Muscle of arm (tissue), 1 donor: ENCODE measurements at regions not wholly inside any gene's neighbourhood (a gene's known extent, or its start where the extent isn't known, plus 50 kb on each side); places are given as distances from the start of the nearest gene placed in this dataset.
"Not testable (repeated sequence)": the region's sequence is repeated elsewhere in the genome, so short reads cannot be mapped to it uniquely, and the experiment has no call there.

ENCODE experiments used
- DNase-seq: peaks from one replicate; pipeline ENCODE4 v3.0.0-alpha.2; 2013

GRCh38 chrX:23061116-23061515 lies 61.4 kb downstream of the DDX53 start:
- DNase-seq: no peak

DNA sequence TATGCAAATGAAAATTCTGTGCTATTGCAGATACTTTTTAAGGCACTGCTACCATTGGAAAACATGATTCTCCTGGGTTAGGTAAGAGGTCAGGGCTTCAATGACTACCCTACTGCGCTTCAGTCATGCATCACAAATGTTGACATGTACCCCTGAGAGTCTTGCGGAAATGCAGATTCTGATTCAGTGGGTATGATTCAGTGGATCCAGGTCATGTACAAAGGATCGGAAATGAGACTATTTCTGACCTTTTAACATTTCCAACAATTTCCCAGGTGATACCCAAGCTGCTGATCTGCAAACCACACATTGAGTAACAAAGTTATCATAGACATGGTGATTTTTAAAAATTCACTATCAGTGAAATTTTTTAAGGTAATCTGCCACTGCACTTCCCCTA lies 62.6 kb downstream of the DDX53 start:
- DNase-seq: no peak

- DNase-seq: no peak
These were observed 67.0 kb downstream of the DDX53 start for GRCh38 chrX:23066588-23067281.

DNA sequence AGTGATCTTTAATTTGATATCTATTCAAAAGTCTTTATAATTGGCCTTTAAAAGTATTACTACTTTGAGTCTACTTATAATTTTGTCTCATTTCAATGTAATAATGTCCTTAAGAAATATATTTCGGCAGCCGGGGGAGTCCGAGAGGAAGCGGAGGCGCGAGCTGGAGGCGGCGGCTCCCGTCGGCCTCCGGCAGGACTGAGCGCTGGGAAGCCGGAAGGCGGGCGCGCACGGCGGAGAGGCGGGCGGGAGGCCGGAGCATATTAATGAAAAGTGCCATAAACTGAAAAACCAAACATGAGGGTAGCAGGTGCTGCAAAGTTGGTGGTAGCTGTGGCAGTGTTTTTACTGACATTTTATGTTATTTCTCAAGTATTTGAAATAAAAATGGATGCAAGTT lies 75.7 kb downstream of the DDX53 start:
- not testable (repeated sequence) for DNase-seq

DNA sequence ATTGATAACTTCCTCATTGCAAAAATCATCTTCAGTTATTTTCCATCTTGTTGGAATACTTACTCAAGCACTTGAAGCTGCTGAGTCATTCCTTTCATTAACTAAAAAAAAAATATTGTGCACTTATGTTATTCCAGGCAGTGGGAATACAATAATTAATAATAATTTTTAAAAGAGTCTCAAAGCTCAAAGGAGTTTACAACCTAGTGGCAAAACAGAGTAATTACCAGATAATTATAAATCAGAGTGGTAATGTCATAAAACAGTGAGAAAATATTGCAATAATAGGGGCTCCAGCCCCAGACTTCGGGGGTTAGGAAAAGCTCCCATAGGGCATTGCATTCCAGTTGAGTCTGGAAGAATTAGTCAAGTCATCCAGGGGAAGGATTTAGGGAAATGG lies 79.6 kb downstream of the DDX53 start:
- no peak for DNase-seq

GRCh38 chrX:23100826-23101225 lies 101.1 kb downstream of the DDX53 start:
- no peak for DNase-seq

DNA sequence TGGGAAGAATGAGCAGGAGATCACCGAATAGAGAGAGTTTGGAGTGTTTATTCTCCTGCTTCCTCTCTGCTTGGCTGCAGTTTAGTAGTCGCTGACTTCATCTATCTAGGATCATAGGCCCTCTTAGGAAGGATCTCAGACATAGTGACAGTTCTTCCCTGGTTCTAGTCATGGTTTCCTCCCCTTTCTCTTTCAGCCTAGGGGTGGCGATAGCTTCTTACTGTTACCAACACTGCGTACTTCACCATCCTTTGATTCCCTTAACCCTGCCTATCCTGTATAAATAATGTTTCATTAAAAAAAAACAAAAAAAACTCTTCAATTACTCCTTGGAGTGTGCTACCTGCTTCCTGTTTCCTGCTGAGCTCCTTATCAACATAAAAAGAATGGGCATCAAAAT lies 103.8 kb downstream of the DDX53 start:
- DNase-seq: no peak

DNA sequence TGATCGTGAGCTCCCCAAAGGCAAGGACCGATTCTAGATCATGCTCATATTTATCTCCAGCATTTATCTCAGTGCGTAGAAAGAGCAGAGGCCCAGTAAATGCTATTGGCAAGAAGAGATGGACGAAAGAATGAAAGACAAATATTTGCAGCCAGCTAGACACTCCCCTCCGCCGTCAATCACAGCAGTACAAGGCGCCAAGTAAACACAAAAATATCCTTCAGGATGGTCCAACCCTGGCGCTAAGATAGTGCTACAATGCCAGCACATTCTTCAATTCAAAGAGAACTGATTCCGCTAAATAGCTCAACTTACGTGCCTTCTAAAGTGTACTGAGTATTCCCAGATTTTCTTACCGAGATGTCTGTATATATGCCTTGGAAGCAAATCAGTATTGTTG lies 114.5 kb downstream of the DDX53 start:
- DNase-seq: no peak

- no peak for DNase-seq
These were observed 115.9 kb downstream of the DDX53 start for GRCh38 chrX:23115651-23116050.

- no peak for DNase-seq
These were observed 118.4 kb downstream of the DDX53 start for GRCh38 chrX:23118163-23118562.

DNA sequence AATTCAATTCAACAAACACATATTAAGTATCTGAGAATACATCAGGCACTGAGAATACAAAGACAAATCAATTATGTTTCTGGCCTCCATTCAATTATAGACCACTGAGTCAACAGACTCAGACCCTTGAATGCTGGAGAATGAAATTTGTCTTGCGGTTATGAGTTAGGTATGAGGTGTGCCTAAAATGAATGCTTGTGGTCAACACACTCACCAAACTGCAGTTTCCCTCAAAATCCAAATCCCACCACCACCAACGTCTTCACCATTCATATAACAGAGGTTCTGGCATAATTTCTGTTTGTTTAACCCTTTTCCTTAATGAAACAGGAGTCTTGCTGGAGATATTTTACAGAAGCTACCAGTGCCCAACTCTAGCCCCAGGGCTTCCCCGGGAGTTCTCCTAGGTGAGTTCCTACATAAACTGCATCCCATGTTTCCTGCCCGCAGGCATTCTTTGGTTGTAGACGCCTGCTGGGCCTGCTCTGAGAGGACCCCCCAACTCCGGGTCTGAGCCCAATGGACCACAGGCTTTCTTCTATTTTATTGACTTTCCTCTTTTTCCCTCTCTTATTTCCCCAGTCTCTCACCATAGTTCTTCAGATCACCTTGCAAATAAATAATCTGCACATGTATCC lies 119.2 kb downstream of the DDX53 start:
- no peak for DNase-seq

DNA sequence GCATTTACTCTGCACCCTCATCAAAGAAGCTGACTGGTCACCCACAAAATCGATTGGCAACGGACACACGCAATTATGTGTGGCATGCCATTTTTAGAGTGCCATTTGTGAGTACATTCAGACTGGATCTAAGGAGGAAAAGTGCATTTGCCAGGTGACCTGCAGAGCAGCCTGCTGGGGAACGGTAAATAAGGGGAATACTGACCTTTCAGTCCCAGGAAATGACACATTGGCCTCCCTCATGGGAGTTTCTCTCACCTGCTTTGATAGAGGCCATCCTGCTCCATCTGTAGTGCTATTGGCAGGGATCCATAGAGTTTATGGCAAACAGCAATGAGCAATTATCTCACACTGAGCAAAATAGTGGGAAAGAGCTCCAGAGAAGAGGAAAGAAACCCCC lies 127.8 kb downstream of the DDX53 start:
- DNase-seq: no peak

DNA sequence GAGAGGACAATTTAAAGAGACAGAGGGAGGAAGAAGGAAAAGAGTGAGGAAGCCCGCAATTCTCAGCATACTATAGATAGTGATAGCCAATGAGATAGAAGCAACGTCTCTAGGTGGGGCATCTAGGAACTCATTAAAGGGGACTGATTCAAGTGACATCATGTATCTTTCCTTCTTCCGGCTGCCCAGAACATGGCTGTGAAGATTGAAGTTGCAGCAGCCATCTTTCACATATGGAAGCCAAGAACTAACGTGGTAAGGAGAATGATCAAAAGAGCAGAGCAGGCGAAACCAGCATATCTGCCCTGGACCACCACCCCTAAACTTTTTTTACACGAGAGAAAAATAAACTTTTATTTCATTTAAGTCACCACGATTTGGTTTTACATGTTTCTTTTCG lies 133.8 kb downstream of the DDX53 start:
- DNase-seq: peak; percentile 27

DNA sequence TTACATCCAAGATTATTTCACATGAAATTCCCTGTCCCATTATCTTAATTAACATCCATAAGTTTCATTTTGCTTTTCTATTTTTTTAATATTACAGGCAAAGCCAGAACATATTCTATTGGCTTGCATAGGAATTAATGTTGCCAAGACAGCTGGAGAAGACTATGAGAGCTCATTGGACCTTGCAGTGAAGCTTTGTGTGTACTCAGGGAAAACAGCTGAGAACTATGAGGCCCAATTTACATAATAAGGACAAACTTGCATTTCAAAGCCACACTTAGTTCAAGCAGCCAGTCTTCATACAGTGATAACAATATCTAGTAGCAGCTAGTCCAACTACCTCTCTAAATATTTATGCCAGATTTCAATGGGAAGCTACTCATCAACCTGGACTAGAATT lies 134.4 kb downstream of the DDX53 start:
- DNase-seq: peak; percentile 55

GRCh38 chrX:23136816-23137215 lies 137.1 kb downstream of the DDX53 start:
- peak; percentile 12 for DNase-seq

- no peak for DNase-seq
These were observed 166.4 kb upstream of the PTCHD1 start for GRCh38 chrX:23168291-23168690.

GRCh38 chrX:23185951-23186350 lies 148.7 kb upstream of the PTCHD1 start:
- DNase-seq: no peak

GRCh38 chrX:23187819-23188218 lies 146.8 kb upstream of the PTCHD1 start:
- DNase-seq: no peak

DNA sequence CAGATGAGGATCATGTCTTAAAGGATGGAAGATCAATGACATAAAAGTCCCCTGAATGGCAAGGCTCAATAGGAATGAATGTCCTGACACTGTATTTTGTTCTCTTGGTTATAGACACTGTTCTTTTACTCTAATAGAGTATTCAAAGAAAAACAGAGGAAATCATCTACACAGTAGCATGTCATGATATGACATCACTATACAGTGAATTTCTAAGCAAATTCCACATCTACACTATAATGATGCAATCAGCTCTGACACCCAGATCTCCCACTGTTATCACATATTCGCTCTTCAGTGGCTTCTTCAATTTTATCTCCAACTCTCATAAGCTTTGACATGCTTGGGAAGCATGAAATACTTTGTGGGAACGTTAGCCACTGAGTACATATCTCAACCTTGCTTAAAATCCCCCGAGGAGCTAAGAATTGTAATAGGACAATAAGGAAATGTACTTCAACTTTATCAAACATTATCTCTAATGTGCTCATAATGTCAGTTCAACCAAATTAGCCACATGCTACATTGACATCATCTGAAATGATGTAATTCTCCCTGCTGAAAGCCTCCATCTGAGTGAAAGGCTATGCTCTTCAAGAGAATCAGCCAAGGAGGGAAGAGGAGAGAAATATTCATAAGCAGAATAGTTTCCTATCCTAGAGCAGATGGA lies 139.6 kb upstream of the PTCHD1 start:
- peak; percentile 37 for DNase-seq

DNA sequence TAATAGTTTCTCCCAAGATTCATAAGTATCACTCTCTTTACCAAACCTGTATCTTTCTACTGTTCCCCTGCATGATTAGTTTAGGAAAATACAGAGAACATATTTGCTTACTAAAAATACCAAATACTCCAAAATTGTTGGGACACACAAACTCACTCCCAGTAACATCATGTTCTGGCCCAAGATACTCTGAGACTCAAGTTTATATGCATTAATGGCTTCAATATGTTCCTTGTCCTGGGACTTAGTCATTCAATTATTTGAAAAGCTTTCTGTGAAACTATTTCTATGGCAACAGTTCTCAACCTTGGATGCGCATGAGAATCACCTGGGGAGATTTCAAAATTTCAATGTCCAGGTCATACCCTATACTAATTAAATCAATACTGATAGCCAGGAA lies 138.9 kb upstream of the PTCHD1 start:
- DNase-seq: peak; percentile 55

DNA sequence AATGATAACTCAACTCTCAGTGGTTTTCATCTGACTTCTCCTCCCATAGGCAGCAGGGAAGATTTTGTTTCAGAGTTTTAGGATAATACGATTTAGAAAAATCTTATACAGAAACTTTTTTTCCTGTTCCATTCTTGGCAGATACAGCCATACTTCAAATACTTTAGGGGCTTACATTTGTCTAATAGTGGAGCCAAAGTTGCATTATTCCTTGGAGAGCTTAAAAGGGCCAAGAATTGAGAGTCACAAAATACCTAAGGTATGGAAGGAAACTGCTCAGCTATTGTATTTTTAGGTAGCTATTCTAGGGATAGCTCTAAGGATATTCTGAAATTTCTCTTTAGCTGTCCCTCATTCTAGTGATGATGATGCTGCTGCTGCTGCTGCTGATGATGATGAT lies 132.9 kb upstream of the PTCHD1 start:
- peak; percentile 36 for DNase-seq

GRCh38 chrX:23202326-23202725 lies 132.3 kb upstream of the PTCHD1 start:
- DNase-seq: no peak

GRCh38 chrX:23223169-23223568 lies 111.5 kb upstream of the PTCHD1 start:
- DNase-seq: no peak
